Lower leg skin (tissue), 4 donors: ENCODE measurements at regions not wholly inside any gene's neighbourhood (a gene's known extent, or its start where the extent isn't known, plus 50 kb on each side); places are given as distances from the start of the nearest gene placed in this dataset.

Experiments
- DNase-seq, 2 donors: peaks; one replicate each; pipeline ENCODE4 v3.0.0-alpha.2; 2019; ENCODE audit warnings: low spot score in 2 of 2
- H3K4me3 ChIP-seq: fragments of 200-600 bp; sonication (generic); 2 replicates; pipeline ENCODE4 v1.5.1; 2017; ENCODE audit warnings: mild to moderate bottlenecking, low read depth; ENCODE audit not compliant: poor library complexity, severe bottlenecking
- CTCF ChIP-seq, 3 donors: fragments of 450-650 bp; IDR thresholded peaks; one replicate each; pipeline ENCODE4 v1.5.1; 2016; ENCODE audit warnings: antibody characterized with exemption in 3 of 3, mild to moderate bottlenecking in 3 of 3, moderate library complexity in 2 of 3
- POLR2A ChIP-seq, 2 donors: fragments of 450-650 bp; IDR thresholded peaks; one replicate each; pipeline ENCODE4 v1.6.1; 2016 to 2017; ENCODE audit warnings: antibody characterized with exemption in 2 of 2, mild to moderate bottlenecking in 1 of 2, moderate library complexity in 1 of 2
- WGBS, 2 donors: methylation state at CpG; one replicate each; pipeline ENCODE4 v1.1.5; 2018; 5-methylcytosine and 5-hydroxymethylcytosine counted together
- intact Hi-C: fragments of 100-400 bp; cut with DNase I; formaldehyde crosslinking; loops from one replicate; pipeline ENCODE4 v1.15.0; 2023; ENCODE audit warnings: low total_unique reads

DNA sequence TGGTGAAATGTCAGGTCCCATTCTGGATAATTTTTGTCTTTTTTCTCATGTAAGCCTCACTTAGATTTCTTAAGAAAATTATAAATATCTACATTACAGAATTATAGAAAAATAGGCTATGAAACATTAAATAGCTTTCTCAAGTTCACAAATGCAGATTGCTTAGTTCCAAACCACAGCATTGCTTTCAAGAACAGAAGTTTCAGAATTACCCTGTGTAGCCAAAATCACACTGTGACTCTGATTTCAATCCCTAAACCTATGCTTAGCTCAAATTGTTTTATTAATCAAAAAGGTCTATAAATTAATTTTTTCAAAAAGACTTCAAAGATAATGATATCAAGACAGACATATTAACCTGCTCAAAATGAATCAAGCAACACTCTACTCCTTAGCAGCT is 881.2 kb upstream of the PCDH20 start:
- no peak for DNase-seq
- TF ChIP-seq POLR2A (IDR thresholded peaks at IDR 0.05), result no peak
- no peak for TF ChIP-seq CTCF (IDR thresholded peaks at IDR 0.05)
- intact Hi-C loops, result no loop called here
- H3K4me3 ChIP-seq, result no peak overlapping the region

- 68 to 80% methylated on average over 4 of the region's 4 CpGs for WGBS, 2 donors
- intact Hi-C loops, result no loop called here
- TF ChIP-seq POLR2A (IDR thresholded peaks at IDR 0.05), result no peak
- no peak for TF ChIP-seq CTCF (IDR thresholded peaks at IDR 0.05)
- no peak for DNase-seq
- no peak overlapping the region for H3K4me3 ChIP-seq
Observed at GRCh38 chr13:62294244-62294643, 878.6 kb upstream of the PCDH20 start.

DNA sequence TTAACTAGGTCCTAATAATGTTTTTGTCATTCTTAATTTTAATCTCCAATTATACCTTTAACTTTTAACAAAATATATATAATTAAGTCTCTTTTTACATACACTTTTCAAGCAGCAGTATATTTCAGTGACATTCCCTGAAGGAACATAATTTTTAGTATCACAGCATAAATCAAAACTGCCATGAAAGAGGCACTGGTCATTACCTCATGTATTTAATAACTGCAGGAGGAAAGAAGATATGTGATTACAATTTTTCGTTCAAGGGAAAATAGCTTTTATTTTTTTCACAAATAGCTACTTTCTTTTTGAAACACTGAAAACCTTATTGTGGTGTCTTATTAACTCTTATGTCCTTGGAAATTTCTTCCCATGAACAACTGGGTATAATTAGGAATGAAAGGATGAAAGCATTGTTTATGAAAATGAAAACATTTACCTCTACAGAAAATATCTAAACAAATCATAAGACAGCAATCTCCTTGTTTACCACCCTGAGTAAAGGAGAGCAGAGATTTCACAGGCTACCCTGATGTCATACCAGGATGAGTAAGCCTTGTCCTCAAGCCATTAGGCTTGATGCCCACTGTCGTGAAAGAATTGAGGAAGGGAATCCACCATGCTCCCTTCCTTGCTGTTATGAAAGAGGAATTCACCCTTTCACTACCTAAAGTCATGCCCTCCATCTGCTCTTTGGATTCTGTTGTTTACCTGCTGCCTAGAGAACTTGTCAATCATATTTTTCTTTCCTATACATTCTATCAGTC is 877.2 kb upstream of the PCDH20 start:
- H3K4me3 ChIP-seq, result no peak overlapping the region
- peak in 1 of 2 donors; percentile 15 for DNase-seq
- 11 to 22% methylated on average over 2 of the region's 2 CpGs for WGBS, 2 donors
- TF ChIP-seq POLR2A (IDR thresholded peaks at IDR 0.05) (no peak), CTCF (IDR thresholded peaks at IDR 0.05) (no peak)
- intact Hi-C loops, result no loop called here

DNA sequence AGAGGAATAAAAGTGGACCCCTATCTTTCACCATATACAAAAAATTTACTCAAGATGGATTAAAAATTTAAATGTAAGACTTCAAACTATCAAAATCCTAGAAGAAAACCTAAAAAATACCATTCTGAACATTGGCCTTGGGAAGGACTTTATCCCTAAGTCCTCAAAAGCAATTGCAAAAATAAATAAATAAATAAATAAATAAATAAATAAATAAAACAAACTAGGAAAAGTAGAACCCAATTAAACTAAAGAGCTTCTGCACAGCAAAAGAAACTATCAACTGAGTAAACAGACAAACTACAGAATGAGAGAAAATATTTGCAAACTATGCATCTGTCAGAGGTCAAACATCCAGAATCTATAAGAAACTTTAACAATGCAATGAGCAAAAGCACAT is 874.9 kb upstream of the PCDH20 start:
- DNase-seq, result no peak
- intact Hi-C loops, result no loop called here
- H3K4me3 ChIP-seq, result no peak overlapping the region
- no peak for TF ChIP-seq POLR2A (IDR thresholded peaks at IDR 0.05)
- TF ChIP-seq CTCF (IDR thresholded peaks at IDR 0.05), result no peak

DNA sequence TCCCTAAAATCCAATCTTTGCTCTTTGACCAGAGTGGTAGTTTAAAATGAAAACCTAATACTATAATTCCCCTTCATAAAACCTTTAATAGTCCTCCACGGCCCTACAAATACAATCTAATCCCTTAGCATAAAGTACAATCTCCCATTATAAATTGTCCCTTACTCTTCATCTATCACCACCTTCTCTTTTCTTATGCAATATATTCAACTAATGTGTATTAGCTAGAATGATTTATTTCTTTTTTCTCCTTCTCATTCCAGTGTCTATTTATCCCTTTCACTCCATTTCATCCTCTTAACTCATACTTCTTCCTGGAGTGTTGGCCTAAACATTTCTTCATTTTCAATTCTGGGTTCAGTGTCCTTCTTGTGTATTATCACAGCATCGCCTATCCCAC is 872.1 kb upstream of the PCDH20 start:
- intact Hi-C loops, result no loop called here
- H3K4me3 ChIP-seq, result no peak overlapping the region
- no peak for DNase-seq
- no peak for TF ChIP-seq CTCF (IDR thresholded peaks at IDR 0.05)
- no peak for TF ChIP-seq POLR2A (IDR thresholded peaks at IDR 0.05)
- WGBS, 2 donors, result 71 to 77% methylated on average over 2 of the region's 2 CpGs

DNA sequence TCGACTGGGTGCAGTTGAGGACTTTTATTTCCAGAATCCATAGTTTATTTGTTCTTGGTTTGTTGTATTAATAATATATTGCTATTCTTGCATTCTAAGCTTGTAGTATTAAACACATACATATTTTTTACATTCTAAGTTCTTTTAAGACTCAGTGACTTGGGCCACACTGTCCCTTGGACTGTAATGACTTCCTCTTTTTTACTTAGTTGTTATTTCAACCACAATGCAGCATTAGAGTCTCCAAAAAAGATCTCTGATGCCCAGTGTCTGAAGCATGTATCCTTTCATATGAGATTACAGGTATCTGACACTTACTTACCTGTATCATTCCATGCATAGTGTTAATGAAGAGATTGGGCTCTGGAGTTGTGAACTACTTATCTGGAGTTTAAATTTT is 864.9 kb upstream of the PCDH20 start:
- H3K4me3 ChIP-seq, result no peak overlapping the region
- WGBS, 2 donors, result 76 to 86% methylated on average over 1 of the region's 1 CpG
- no peak for DNase-seq
- TF ChIP-seq CTCF (IDR thresholded peaks at IDR 0.05) (no peak), POLR2A (IDR thresholded peaks at IDR 0.05) (no peak)
- intact Hi-C loops, result no loop called here
